Tibial artery (tissue), 4 donors: ENCODE measurements at regions not wholly inside any gene's neighbourhood (a gene's known extent, or its start where the extent isn't known, plus 50 kb on each side); places are given as distances from the start of the nearest gene placed in this dataset.

Source experiments
- DNase-seq, 2 donors: peaks; one replicate each; pipeline ENCODE4 v3.0.0-alpha.2; 2019
- H3K27ac ChIP-seq, 2 donors: fragments of 200-600 bp; sonication (generic) in 1 of 2; 1 replicate in 1 of 2; 2 replicates in 1 of 2; pipeline ENCODE4 v1.5.1; 2018 to 2019; ENCODE audit warnings: mild to moderate bottlenecking in 1 of 2
- H3K27me3 ChIP-seq, 2 donors: fragments of 200-600 bp; sonication (generic) in 1 of 2; one replicate each; pipeline versions ENCODE4 v1.5.1 to v1.6.0; 2016 to 2019
- H3K36me3 ChIP-seq, 3 donors: fragments of 200-600 bp; sonication (generic) in 2 of 3; one replicate each; pipeline ENCODE4 v1.5.1; 2016 to 2019; ENCODE audit warnings: mild to moderate bottlenecking in 2 of 3
- H3K4me1 ChIP-seq, 4 donors: fragments of 200-600 bp; sonication (generic) in 2 of 4; 1 replicate in 3 of 4; 2 replicates in 1 of 4; pipeline ENCODE4 v1.5.1; 2016 to 2019
- H3K4me3 ChIP-seq, 2 donors: fragments of 200-600 bp; sonication (generic) in 1 of 2; 1 replicate in 1 of 2; 2 replicates in 1 of 2; pipeline ENCODE4 v1.5.1; 2018 to 2019; ENCODE audit warnings: mild to moderate bottlenecking in 2 of 2
- H3K9me3 ChIP-seq, 3 donors: fragments of 200-600 bp; sonication (generic) in 1 of 3; one replicate each; pipeline ENCODE4 v1.5.1; 2016 to 2019
- intact Hi-C: fragments of 100-400 bp; cut with DNase I; formaldehyde crosslinking; loops from one replicate; pipeline ENCODE4 v1.15.0; 2023; ENCODE audit warnings: low total_unique reads
- TF ChIP-seq, protein P1 (sequence below), 2 experiments: fragments of 200-600 bp in 1 of 2; fragments of 450-650 bp in 1 of 2; IDR thresholded peaks; one replicate each; pipeline ENCODE4 v1.5.1; 2017 to 2019; ENCODE audit warnings: antibody characterized with exemption in 2 of 2, mild to moderate bottlenecking in 1 of 2, moderate library complexity in 1 of 2

- TF ChIP-seq, protein P1, sequence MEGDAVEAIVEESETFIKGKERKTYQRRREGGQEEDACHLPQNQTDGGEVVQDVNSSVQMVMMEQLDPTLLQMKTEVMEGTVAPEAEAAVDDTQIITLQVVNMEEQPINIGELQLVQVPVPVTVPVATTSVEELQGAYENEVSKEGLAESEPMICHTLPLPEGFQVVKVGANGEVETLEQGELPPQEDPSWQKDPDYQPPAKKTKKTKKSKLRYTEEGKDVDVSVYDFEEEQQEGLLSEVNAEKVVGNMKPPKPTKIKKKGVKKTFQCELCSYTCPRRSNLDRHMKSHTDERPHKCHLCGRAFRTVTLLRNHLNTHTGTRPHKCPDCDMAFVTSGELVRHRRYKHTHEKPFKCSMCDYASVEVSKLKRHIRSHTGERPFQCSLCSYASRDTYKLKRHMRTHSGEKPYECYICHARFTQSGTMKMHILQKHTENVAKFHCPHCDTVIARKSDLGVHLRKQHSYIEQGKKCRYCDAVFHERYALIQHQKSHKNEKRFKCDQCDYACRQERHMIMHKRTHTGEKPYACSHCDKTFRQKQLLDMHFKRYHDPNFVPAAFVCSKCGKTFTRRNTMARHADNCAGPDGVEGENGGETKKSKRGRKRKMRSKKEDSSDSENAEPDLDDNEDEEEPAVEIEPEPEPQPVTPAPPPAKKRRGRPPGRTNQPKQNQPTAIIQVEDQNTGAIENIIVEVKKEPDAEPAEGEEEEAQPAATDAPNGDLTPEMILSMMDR (IDR thresholded peaks at IDR 0.05): no peak
- intact Hi-C loops: no loop called here
- Histone ChIP-seq H3K27me3 (peaks cover 0 to 6% of the 10 kb centered on the region in 2 donors), H3K27ac (no peak overlapping the region), H3K4me1 (no peaks in the 10 kb centered on the region), H3K4me3 (no peak overlapping the region), H3K9me3 (no peaks in the 10 kb centered on the region), H3K36me3 (no peaks in the 10 kb centered on the region)
- no peak for DNase-seq
These were observed 523.2 kb upstream of the CCDC196 start for GRCh38 chr14:65962952-65963351.

DNA sequence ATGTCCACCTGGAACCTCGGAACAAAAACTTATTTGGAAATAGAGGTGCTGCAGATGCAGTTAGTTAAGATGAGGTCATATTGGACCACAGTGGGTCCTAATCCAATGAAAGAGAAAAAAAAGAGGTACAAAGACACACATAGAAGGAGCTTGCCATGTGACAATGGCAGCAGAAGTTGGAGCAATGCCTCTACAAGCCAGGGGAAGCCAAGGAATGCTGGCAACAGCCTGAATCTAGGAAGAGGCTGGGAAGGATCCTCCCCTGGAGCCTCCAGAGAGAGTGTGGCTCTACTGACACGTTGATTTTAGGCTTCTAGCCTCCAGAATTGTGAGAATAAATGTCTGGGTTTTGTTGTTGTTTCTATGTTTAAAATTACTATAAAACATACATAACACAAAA, 521.8 kb upstream of the CCDC196 start:
- intact Hi-C loops: no loop called here
- no peak for DNase-seq
- H3K4me1 ChIP-seq: no peaks in the 10 kb centered on the region
- H3K36me3 ChIP-seq: no peaks in the 10 kb centered on the region
- no peak overlapping the region for H3K27ac ChIP-seq
- H3K27me3 ChIP-seq: peaks cover 0 to 6% of the 10 kb centered on the region in 2 donors
- H3K9me3 ChIP-seq: no peaks in the 10 kb centered on the region
- TF ChIP-seq, protein P1 (IDR thresholded peaks at IDR 0.05): no peak
- no peak overlapping the region for H3K4me3 ChIP-seq

DNA sequence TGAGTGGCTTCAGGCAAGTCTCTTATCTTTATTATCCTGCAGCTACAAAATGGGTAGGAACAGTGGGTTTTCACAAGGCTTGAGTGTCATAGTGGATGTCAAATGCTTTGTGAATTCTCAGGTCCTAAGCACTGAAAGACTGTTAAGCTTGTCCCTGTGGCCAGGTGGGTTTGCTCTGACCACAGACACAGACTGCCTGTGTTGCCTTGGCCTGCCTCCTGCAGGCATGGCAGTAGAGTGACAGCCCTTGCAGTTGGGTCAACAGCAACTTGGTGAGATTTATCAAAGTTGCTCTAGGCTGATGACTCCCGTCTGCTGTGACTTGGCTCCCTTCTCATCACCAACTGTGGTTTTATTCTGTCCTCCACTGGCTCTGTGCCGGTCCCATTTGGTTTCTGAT, 520.0 kb upstream of the CCDC196 start:
- TF ChIP-seq, protein P1 (IDR thresholded peaks at IDR 0.05): no peak
- H3K27ac ChIP-seq: no peak overlapping the region
- no peaks in the 10 kb centered on the region for H3K36me3 ChIP-seq
- peaks cover 0 to 6% of the 10 kb centered on the region in 2 donors for H3K27me3 ChIP-seq
- H3K9me3 ChIP-seq: no peaks in the 10 kb centered on the region
- no peaks in the 10 kb centered on the region for H3K4me1 ChIP-seq
- DNase-seq: no peak
- intact Hi-C loops: no loop called here
- H3K4me3 ChIP-seq: no peak overlapping the region

DNA sequence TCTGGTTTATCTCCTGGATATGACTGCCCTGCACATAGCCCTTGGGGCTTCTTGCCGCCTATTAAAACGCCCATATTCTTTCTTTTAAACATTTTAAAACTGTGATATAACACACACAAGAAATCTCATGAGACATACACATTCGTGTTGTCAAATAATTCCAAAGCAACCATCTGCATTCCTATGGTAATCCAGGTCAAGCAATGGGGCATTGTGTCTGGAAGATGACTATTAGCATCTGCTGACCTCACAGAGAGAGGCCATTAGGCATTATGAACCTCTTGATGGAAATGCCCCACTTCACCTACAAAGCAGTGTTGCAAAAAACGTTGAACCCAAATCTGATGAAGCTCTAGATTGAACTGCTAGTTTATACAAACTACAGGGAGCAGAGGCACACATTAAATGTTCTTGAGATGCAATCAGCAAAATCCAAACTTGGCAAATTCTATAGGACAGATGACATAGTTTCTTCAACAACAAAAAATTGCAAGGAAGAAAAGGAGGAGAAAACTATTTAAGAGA, 513.8 kb upstream of the CCDC196 start:
- Histone ChIP-seq H3K4me1 (no peaks in the 10 kb centered on the region), H3K4me3 (no peak overlapping the region), H3K27me3 (peaks cover 0 to 9% of the 10 kb centered on the region in 2 donors), H3K27ac (no peak overlapping the region), H3K9me3 (no peaks in the 10 kb centered on the region), H3K36me3 (no peaks in the 10 kb centered on the region)
- intact Hi-C loops: no loop called here
- DNase-seq: no peak
- TF ChIP-seq, protein P1 (IDR thresholded peaks at IDR 0.05): no peak

- Histone ChIP-seq H3K27me3 (peaks cover 0 to 9% of the 10 kb centered on the region in 2 donors), H3K9me3 (no peaks in the 10 kb centered on the region), H3K36me3 (no peaks in the 10 kb centered on the region), H3K27ac (no peak overlapping the region), H3K4me3 (no peak overlapping the region), H3K4me1 (no peaks in the 10 kb centered on the region)
- TF ChIP-seq, protein P1 (IDR thresholded peaks at IDR 0.05): no peak
- DNase-seq: no peak
- intact Hi-C loops: no loop called here
These were observed 513.3 kb upstream of the CCDC196 start for GRCh38 chr14:65972891-65973290.

DNA sequence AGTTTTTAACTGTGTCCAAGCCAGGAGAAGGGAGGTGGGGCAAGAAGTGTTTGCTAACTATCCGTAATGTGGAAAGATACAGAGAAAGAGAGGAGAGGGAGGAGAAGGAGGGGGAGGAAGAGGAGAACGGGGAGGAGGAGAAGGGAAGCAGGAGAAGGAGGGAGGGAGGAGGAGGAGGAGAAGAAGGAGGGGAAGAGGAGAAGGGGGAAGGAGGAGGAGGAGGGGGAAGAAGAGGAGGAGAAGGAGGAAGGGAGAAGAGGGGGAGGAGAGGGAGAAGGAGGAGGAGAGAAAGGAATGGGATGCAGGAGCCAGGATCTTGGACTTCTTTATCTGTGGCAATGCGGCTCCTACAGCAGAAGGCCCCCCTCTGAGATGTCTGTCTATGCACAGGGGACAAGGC, 510.3 kb upstream of the CCDC196 start:
- TF ChIP-seq, protein P1 (IDR thresholded peaks at IDR 0.05): no peak
- H3K36me3 ChIP-seq: no peaks in the 10 kb centered on the region
- no peak for DNase-seq
- H3K9me3 ChIP-seq: no peaks in the 10 kb centered on the region
- H3K4me3 ChIP-seq: no peak overlapping the region
- no peaks in the 10 kb centered on the region for H3K4me1 ChIP-seq
- intact Hi-C loops: no loop called here
- no peak overlapping the region for H3K27ac ChIP-seq
- peaks cover 0 to 9% of the 10 kb centered on the region in 2 donors for H3K27me3 ChIP-seq
